ENCODE measurements at regions not wholly inside any gene's neighbourhood (a gene's known extent, or its start where the extent isn't known, plus 50 kb on each side); places are given as distances from the start of the nearest gene placed in this dataset.

DNA sequence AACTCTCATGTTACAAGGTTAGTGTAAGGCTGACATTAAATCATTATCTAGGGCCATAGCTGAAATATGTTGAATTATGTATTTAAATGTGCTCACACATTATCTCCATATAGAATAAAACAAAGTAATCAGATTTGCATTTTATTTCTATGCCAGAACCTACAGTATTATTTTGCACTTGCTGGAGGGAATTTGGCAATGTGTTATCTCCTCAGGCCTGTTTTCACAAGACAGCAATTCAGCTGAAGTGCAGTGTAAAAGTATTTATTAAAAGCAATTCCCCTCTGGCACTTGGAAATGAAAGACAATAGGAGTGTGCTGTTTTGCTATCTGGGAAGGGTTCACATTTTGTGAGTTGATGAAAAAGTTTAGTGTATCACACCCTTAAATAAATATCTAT lies 276.3 kb downstream of the DNAJB9 start:
- TF ChIP-seq POLR2A (IDR thresholded peaks at IDR 0.05) (no peak), POLR2AphosphoS5 (IDR thresholded peaks at IDR 0.05; ENCODE audit: insufficient read depth in 1 of 2, low read depth in 1 of 2) (no peak)
- TF ChIP-seq, protein P1, sequence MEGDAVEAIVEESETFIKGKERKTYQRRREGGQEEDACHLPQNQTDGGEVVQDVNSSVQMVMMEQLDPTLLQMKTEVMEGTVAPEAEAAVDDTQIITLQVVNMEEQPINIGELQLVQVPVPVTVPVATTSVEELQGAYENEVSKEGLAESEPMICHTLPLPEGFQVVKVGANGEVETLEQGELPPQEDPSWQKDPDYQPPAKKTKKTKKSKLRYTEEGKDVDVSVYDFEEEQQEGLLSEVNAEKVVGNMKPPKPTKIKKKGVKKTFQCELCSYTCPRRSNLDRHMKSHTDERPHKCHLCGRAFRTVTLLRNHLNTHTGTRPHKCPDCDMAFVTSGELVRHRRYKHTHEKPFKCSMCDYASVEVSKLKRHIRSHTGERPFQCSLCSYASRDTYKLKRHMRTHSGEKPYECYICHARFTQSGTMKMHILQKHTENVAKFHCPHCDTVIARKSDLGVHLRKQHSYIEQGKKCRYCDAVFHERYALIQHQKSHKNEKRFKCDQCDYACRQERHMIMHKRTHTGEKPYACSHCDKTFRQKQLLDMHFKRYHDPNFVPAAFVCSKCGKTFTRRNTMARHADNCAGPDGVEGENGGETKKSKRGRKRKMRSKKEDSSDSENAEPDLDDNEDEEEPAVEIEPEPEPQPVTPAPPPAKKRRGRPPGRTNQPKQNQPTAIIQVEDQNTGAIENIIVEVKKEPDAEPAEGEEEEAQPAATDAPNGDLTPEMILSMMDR (IDR thresholded peaks at IDR 0.05) = no peak
- H3K36me3 ChIP-seq = no peaks in the 10 kb centered on the region
- no peak overlapping the region for H3K27ac ChIP-seq
- no peaks in the 10 kb centered on the region for H3K9me3 ChIP-seq
- no peak overlapping the region for H3K4me3 ChIP-seq
- intact Hi-C loops (cut with DNase I) = no loop called here
- no peak for DNase-seq (ENCODE audit: extremely low spot score in 2 of 2)
- no peaks in the 10 kb centered on the region for H3K27me3 ChIP-seq
- H3K4me1 ChIP-seq = no peaks in the 10 kb centered on the region

DNA sequence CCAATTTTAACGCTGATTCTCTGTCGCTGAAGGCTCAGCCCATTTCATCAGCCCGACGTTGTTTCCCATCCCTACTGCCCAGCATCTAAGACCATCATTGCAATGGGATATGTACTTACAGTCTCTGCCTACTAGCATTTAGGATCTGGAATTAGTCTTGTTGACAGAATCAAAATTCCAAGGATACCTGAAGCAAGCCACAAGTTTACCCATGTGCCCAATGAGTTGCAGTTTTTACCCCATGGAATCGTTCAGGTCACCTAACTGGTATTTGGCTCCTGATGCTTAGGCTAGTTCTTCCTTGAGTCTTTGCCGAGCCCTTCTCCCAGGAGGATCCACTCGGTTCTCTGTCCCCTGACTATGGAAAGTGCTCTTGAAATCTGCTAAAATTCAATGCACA lies 276.8 kb downstream of the DNAJB9 start:
- Histone ChIP-seq H3K4me3 (no peak overlapping the region), H3K27me3 (no peaks in the 10 kb centered on the region), H3K4me1 (no peaks in the 10 kb centered on the region), H3K9me3 (no peaks in the 10 kb centered on the region), H3K36me3 (no peaks in the 10 kb centered on the region), H3K27ac (no peak overlapping the region)
- DNase-seq (ENCODE audit: extremely low spot score in 2 of 2) = no peak
- TF ChIP-seq POLR2AphosphoS5 (IDR thresholded peaks at IDR 0.05; ENCODE audit: insufficient read depth in 1 of 2, low read depth in 1 of 2) (no peak), POLR2A (IDR thresholded peaks at IDR 0.05) (no peak)
- TF ChIP-seq, protein P1 (IDR thresholded peaks at IDR 0.05) = no peak
- intact Hi-C loops (cut with DNase I) = no loop called here

DNA sequence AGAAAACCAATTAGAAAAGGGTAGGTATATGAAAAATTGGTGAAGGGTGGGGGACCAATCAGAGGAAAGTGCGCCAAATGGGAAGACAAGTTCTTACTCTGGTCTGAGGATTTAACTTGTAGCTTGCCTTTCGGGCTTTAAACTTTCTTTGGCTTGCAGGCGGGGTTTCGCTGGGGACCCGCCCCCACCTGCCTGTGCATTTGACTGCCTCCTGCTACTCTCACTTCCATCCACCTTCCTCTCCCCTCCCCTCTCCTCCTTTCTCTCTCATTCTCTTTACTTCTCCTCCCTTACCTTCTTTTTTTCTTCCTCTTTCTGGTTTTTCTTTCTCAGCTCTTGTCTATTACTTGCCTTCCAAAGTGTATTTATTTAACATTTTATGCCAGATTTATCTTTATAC lies 278.8 kb downstream of the DNAJB9 start:
- H3K9me3 ChIP-seq = no peaks in the 10 kb centered on the region
- H3K36me3 ChIP-seq = no peaks in the 10 kb centered on the region
- no peak overlapping the region for H3K27ac ChIP-seq
- no peak overlapping the region for H3K4me3 ChIP-seq
- H3K27me3 ChIP-seq = no peaks in the 10 kb centered on the region
- intact Hi-C loops (cut with DNase I) = no loop called here
- TF ChIP-seq POLR2AphosphoS5 (IDR thresholded peaks at IDR 0.05; ENCODE audit: insufficient read depth in 1 of 2, low read depth in 1 of 2) = no peak
- TF ChIP-seq, protein P1 (IDR thresholded peaks at IDR 0.05) = no peak
- DNase-seq (ENCODE audit: extremely low spot score in 2 of 2) = no peak
- H3K4me1 ChIP-seq = no peaks in the 10 kb centered on the region

DNA sequence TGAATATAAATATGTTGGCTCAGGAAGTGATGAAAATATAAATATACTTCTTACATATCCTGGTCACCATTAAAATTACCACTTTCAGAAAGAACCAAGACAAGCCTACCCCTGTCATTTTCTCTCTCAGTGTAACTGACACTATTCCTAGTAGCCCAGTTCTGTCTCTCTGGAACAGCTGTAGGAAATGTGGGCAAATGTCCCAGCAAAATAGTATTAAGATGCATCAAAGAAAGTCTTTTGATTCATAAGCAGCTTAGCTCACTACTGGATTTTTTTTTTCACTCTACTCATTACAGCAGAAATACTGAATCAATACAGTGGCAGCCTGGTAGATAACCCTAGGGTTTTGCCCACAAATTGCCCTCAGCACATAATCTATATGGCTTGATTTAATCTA lies 290.9 kb downstream of the DNAJB9 start:
- TF ChIP-seq POLR2A (IDR thresholded peaks at IDR 0.05) (no peak), POLR2AphosphoS5 (IDR thresholded peaks at IDR 0.05; ENCODE audit: insufficient read depth in 1 of 2, low read depth in 1 of 2) (no peak)
- TF ChIP-seq, protein P1 (IDR thresholded peaks at IDR 0.05) = no peak
- Histone ChIP-seq H3K27me3 (no peaks in the 10 kb centered on the region), H3K4me1 (no peaks in the 10 kb centered on the region), H3K27ac (no peak overlapping the region), H3K4me3 (no peak overlapping the region), H3K9me3 (no peaks in the 10 kb centered on the region), H3K36me3 (no peaks in the 10 kb centered on the region)
- no peak for DNase-seq (ENCODE audit: extremely low spot score in 2 of 2)
- intact Hi-C loops (cut with DNase I) = no loop called here

DNA sequence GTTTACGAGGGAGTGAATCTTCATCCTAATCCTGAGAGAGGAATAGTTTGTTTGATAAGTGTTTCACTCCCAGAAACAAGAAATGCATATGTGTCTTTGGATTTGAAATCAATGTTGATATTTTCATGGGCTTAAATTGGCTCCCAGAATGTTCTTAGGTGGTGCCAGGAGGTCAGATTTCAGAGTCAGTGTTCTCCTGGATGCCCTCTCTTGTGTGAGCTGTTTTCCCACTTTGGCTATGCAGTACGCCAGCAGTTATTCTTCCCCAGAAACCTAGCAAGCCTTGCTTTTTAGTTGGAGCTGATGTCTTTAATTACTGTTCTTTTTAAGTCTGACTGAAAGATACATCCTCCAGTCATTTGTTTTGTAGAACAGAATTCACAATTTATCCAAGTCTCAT lies 291.4 kb downstream of the DNAJB9 start:
- no peak overlapping the region for H3K4me3 ChIP-seq
- no peak for DNase-seq (ENCODE audit: extremely low spot score in 2 of 2)
- no peak for TF ChIP-seq POLR2A (IDR thresholded peaks at IDR 0.05)
- TF ChIP-seq, protein P1 (IDR thresholded peaks at IDR 0.05) = no peak
- TF ChIP-seq POLR2AphosphoS5 (IDR thresholded peaks at IDR 0.05; ENCODE audit: insufficient read depth in 1 of 2, low read depth in 1 of 2) = no peak

More for the DNA sequence above, 291.4 kb downstream of the DNAJB9 start:
- Histone ChIP-seq H3K36me3 (no peaks in the 10 kb centered on the region), H3K4me1 (no peaks in the 10 kb centered on the region), H3K27ac (no peak overlapping the region), H3K27me3 (no peaks in the 10 kb centered on the region), H3K9me3 (no peaks in the 10 kb centered on the region)
- intact Hi-C loops (cut with DNase I) = no loop called here
